ENCODE measurements at regions not wholly inside any gene's neighbourhood (a gene's known extent, or its start where the extent isn't known, plus 50 kb on each side); places are given as distances from the start of the nearest gene placed in this dataset.

DNA sequence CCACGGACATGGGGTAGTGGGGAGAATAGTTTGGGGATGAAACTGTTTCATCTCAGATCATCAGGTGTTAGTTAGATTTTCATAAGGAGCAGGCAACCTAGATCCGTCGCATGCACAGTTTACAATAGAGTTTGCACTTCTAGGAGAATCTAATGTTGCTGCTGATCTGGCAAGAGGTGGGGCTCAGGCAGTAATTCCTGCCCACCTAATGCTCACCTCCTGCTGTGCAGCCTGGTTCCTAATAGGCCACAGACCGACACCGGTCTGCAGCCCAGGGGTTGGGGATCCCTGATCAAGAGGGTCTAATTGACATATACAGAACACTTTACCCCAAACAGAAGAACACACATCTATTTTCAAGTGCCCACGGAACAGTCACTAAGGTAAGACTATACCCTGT is 275.1 kb downstream of the PTPRU start:
- TF ChIP-seq, protein P1, sequence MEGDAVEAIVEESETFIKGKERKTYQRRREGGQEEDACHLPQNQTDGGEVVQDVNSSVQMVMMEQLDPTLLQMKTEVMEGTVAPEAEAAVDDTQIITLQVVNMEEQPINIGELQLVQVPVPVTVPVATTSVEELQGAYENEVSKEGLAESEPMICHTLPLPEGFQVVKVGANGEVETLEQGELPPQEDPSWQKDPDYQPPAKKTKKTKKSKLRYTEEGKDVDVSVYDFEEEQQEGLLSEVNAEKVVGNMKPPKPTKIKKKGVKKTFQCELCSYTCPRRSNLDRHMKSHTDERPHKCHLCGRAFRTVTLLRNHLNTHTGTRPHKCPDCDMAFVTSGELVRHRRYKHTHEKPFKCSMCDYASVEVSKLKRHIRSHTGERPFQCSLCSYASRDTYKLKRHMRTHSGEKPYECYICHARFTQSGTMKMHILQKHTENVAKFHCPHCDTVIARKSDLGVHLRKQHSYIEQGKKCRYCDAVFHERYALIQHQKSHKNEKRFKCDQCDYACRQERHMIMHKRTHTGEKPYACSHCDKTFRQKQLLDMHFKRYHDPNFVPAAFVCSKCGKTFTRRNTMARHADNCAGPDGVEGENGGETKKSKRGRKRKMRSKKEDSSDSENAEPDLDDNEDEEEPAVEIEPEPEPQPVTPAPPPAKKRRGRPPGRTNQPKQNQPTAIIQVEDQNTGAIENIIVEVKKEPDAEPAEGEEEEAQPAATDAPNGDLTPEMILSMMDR (IDR thresholded peaks at IDR 0.05; ENCODE audit: low read depth, low read length, missing input control), result no peak
- no peak for TF ChIP-seq JUND (IDR thresholded peaks at IDR 0.05)
- TF ChIP-seq NR2F2 (IDR thresholded peaks at IDR 0.05), result no peak
- TF ChIP-seq, protein P2, sequence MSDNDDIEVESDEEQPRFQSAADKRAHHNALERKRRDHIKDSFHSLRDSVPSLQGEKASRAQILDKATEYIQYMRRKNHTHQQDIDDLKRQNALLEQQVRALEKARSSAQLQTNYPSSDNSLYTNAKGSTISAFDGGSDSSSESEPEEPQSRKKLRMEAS (IDR thresholded peaks at IDR 0.05), result no peak
- no peak for TF ChIP-seq EGR1 (IDR thresholded peaks at IDR 0.05; ENCODE audit: low read depth in 2 of 2)
- no peak for TF ChIP-seq ATF3 (IDR thresholded peaks at IDR 0.05)
- no peak for TF ChIP-seq REST (IDR thresholded peaks at IDR 0.05)
- no peak for TF ChIP-seq SP1 (IDR thresholded peaks at IDR 0.05)
- no peak for TF ChIP-seq YY1 (IDR thresholded peaks at IDR 0.05)
